GM12873 (cell line): ENCODE measurements at regions not wholly inside any gene's neighbourhood (a gene's known extent, or its start where the extent isn't known, plus 50 kb on each side); places are given as distances from the start of the nearest gene placed in this dataset.

Experiments used
- CTCF ChIP-seq: IDR thresholded peaks from 2 replicates; pipeline ENCODE4 v1.5.1; 2012; ENCODE audit warnings: low read depth, mild to moderate bottlenecking, moderate library complexity, low read length, control low read depth; ENCODE audit not compliant: insufficient read depth; ENCODE audit errors: missing control alignments

GRCh38 chr6:66993272-66993671 is 1286.2 kb upstream of the EYS start:
- TF ChIP-seq CTCF = no peak

GRCh38 chr6:66992660-66993059 is 1285.6 kb upstream of the EYS start:
- no peak for TF ChIP-seq CTCF

DNA sequence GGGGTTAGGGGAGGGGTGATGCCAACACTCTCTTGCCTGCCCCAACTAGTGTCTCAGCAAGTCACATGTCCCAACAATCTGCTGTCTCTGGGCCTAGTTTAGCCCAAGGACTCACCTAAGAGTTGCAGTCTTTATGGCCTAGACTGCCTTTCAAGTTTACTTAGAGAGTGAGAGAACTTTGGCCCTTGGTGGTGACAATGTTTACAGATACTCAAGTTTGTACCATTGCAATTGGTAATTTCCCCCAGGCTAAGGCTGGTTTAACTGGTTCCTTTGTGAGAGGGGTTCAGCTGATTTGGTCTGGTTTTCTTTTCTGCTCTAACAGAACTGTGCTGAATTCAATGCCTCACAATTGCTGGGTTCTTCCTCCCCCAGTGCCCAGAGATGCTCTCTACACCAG is 1279.9 kb upstream of the EYS start:
- no peak for TF ChIP-seq CTCF

DNA sequence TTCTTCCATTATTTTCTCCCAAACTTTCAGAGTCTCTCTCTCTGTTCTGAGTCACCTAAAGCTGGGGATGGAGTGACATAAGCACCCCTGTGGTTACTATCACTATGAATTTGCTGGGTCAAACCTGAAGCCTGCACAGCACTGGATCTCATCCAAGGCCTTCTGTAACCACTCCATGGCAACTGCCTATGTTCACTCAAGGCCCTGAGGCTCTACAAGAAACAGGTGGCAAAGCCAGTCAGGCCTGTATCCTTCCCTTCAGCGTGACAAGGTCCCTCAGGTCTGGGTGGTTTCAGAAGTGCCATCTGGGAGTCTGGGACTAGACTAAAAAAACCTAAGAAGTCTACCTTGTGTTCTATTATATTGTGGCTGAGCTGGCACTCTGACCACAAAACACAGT is 1278.8 kb upstream of the EYS start:
- TF ChIP-seq CTCF = no peak

- no peak for TF ChIP-seq CTCF
Measured at GRCh38 chr6:66970373-66970772, 1263.3 kb upstream of the EYS start.

- no peak for TF ChIP-seq CTCF
Measured at GRCh38 chr6:66965227-66965626, 1258.2 kb upstream of the EYS start.

- no peak for TF ChIP-seq CTCF
Measured at GRCh38 chr6:66964216-66964615, 1257.2 kb upstream of the EYS start.

GRCh38 chr6:66962082-66962481 is 1255.1 kb upstream of the EYS start:
- TF ChIP-seq CTCF = no peak
